Lung microvascular endothelial cell (primary cell): ENCODE measurements at regions not wholly inside any gene's neighbourhood (a gene's known extent, or its start where the extent isn't known, plus 50 kb on each side); places are given as distances from the start of the nearest gene placed in this dataset.
"Not testable (repeated sequence)": the region's sequence is repeated elsewhere in the genome, so short reads cannot be mapped to it uniquely, and the experiment has no call there.

ENCODE experiments used
- DNase-seq, 2 donors: peaks; one replicate each; pipeline versions ENCODE4 v3.0.0 to v3.0.0-alpha.2; 2010; ENCODE audit warnings: low read depth in 2 of 2

DNA sequence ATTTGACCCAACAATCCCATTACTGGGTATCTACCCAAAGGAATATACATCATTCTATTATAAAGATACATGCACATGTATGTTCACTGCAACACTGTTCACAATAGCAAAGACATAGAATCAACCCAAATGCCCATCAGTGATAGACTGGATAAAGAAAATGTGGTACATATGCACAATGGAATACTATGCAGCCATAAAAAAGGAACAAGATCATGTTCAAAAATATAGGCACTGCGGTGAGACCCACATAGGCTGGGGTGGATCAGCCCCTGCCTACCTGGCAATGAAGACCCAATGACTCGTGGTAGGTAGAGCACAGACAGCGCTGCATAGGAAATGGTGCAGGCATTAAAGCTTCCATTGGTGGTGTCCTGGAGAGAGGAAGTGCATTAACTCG lies 88.6 kb upstream of the NFIL3 start:
- DNase-seq, result not testable (repeated sequence)

DNA sequence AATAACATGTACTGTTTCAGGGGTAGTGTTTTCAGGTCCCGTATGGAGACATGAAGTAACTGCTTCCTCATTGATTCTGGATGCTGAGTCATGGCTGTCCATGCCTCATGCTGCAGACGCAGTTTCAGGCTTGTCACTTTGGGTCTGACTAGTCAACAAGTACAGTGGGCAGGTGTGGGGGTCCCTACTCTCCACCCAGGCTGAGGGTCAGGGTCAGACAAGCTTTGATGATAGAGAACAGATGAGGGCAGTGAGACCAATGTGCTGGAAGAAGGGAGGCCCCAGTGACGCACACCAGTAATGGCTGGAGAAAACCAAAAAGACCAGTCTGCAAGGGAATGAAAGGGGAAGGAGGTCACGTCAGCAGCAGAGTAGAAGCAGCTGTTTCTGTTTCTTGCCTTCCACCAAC lies 80.0 kb upstream of the NFIL3 start:
- DNase-seq, result no peak

GRCh38 chr9:91502913-91503672 lies 79.5 kb upstream of the NFIL3 start:
- no peak for DNase-seq

- no peak for DNase-seq
These were observed 78.8 kb upstream of the NFIL3 start for GRCh38 chr9:91502475-91502874.

GRCh38 chr9:91500509-91501014 lies 76.9 kb upstream of the NFIL3 start:
- DNase-seq, result peak in 1 of 2 donors; percentile 7

- no peak for DNase-seq
These were observed 72.7 kb upstream of the NFIL3 start for GRCh38 chr9:91496351-91496750.

DNA sequence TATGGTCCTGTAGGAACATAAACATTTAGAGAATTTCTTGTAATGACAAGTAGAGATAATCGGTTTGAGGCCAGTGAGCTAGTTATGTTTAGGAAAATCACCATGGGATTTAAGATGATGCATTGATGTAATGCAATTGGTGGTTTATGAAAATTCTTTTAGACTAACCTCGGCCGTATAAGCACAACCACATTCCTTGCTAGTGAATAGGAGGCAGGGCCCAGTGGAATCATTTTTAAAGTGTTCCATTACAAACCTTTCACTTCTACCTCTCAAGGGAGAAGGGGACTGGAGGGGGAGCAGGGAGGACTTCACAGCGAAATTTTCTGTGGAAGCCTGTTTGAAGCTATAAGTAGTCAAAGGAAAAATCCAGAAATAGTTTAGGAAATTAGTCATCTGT lies 71.8 kb upstream of the NFIL3 start:
- no peak for DNase-seq

- DNase-seq, result no peak
These were observed 71.1 kb upstream of the NFIL3 start for GRCh38 chr9:91494751-91495150.

DNA sequence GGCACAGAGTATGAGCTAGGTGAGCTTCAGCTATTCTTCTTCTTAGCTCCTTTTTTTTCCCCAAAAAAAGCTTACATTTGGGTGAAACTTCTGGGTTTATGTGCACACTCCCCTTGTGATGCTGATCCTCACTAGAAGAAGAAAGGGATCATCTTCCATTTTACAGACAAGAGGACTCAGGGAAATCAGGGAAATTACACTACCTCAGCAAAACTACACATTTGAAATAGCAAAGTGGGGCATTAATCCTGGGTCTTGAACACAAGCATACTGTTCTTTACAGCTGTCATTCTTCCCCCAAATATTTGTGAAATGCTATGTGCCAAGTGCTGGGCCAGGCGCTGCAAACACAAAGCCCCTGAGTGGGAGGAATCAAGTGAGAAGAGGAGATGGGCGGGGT lies 68.6 kb upstream of the NFIL3 start:
- no peak for DNase-seq

DNA sequence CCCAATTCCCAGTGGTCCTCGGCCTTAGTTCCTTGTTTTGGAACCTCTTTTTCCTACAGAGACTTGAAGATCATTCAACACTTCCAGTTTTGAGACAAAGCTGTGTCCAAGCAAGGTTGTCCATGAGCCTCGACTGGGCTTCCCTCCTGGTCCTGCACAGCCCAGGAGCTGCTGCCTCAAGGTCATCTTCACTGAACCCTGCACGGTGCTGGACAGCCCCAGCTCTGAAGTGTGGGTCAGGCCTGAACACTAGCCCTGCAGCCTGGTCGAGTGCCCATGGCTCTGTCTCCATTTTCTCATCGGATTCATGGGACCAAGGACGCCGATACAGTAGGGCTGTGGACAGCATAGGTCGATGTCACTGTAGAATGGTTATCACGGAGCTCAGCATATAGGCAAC lies 68.0 kb upstream of the NFIL3 start:
- DNase-seq, result no peak

- DNase-seq, result no peak
These were observed 65.8 kb upstream of the NFIL3 start for GRCh38 chr9:91489361-91489899.

- DNase-seq, result no peak
These were observed 64.7 kb upstream of the NFIL3 start for GRCh38 chr9:91488341-91488740.

DNA sequence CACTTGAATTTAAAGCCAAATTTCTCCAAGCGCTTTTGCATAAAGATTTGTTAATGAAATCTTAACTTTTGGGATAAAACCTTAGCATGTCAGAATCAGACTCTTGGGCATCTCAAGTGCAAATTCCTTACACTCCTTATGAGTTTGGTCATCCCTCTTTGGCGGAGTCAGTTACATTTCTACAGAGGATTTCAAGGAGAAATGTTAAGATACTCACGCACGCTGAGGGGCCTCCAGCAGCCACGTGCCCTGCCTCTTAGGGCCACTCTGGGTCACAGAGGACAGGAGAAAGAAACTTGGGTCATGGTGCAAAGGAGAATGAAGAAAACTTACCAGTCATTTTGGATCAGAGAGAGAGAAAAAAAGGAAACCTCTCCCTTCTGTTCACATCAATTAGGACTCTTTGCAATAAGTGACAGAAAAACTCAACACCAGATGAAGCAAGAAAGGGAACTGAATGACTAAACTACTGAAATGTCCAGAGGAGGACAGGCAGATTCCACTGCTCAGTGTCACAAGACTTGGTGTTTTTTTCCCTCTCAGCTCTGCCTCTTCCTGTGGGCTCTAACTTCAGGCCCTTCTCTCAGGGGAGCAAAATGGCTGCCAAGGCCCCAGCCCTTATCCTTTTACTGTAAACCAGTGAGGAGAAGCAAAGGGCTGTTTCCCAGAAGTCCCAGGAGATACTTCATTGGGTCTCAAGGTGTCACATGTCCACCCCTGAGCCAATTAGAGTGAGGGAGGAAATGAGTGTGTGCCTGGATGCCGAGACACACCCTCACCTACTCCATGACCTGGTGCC lies 63.3 kb upstream of the NFIL3 start:
- DNase-seq, result no peak

DNA sequence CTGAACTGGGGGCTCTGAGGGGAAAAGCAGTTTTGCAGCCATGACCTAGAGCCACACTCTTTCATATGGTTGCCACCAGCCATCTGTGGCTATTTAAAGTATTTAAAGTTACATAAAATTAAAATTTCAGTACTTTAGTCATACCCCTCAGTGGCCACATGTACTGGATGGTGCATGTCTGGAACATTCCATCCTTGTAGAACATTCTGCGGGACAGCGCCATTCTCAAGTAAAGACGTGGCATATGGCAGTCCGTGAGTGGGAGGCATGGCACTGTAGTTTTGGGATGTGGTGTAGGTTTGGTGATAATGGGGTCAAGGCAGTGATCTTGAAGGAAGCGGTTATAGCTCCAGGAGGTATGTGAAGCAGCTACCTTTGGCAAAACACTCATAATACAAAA lies 61.4 kb upstream of the NFIL3 start:
- no peak for DNase-seq

DNA sequence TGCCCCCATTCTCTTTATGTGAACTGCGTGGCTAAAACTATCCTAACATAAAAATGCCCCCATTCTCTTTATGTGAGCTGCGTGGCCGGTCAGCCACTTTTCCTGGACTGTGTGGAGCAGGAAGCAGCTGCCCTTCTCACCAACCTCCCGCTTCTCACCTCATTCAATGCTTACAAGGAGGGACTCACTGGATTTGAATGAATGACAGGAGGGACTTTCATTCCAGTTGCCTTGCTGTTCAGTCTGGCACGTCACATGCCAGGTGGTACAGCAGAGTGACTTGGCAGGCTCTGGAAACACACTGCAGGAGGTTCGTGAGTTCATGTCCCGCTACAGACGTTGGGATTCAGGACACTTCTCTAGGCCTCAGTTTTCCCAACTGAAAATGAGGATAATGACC lies 60.2 kb upstream of the NFIL3 start:
- no peak for DNase-seq

DNA sequence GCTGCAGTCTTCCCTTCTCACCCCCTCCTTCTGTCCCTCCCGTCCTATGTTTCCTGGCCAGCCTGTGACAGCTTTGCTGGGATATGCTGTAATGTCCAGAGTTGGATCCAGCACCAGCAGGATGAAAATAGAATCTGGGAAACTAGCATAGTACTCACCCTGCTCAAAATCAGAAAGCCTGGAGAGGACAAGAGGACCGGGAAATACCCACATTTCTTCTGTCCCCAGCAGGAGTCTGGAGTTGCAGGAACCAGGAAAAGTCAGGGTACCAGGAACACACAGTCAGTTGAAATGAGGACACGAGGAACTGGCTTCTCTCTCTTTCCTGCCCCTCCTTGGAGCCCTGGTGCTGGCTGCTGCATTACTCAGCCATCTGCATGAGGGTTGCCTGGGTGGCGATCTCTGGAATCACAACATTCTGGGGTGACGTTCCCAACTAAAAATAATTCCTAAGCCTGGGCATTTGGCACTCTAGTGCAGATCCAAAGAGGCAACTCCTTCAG lies 59.6 kb upstream of the NFIL3 start:
- DNase-seq, result no peak

DNA sequence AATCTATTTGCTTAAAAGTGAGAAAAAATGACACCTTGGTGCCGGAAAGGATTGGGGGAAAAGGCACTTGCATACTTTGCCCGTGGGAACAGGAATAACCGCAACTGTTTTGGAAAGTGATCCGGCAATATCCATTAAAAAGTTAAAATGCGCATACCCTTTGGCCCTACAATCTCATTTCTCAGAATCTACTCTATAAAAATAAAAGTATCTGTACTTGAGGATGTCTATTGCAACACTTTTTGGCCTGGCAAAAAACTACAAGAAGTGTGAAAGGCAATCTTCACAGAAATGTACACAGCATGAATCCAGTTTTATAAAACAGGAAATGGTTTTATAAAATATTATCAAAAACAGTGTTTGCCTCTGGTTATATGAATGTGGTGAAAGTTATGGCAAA lies 58.3 kb upstream of the NFIL3 start:
- DNase-seq, result no peak

GRCh38 chr9:91477106-91477505 lies 53.5 kb upstream of the NFIL3 start:
- DNase-seq, result no peak

GRCh38 chr9:91474656-91475055 lies 51.0 kb upstream of the NFIL3 start:
- DNase-seq, result no peak
